ENCODE measurements at regions not wholly inside any gene's neighbourhood (a gene's known extent, or its start where the extent isn't known, plus 50 kb on each side); places are given as distances from the start of the nearest gene placed in this dataset.
A peak's percentile ranks its signal among the peaks of the same experiment; 100 is the strongest.

DNA sequence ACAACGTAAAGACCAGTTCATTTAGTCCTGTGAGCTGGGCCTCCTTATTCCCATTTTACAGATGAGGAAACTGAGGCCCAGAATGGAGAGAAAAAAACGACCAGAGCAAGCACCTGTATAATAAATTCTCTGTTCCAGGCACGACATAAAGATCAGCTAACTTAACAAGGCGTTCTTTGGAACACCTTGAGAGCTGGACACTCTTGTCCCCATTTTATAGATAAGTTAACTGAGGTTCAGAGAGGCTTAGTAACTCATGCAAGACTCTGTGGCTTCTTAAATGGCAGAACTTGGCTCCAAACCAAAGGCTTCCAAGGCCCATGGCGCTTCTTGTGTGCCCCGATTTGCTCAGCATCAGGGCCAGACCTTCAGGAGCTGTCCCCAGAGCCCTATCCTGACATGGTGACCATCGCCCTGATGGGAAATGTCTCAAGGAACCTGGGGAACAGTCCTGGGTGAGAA, 142.1 kb downstream of the VEGFA start (continued):
- TF ChIP-seq, protein P1, sequence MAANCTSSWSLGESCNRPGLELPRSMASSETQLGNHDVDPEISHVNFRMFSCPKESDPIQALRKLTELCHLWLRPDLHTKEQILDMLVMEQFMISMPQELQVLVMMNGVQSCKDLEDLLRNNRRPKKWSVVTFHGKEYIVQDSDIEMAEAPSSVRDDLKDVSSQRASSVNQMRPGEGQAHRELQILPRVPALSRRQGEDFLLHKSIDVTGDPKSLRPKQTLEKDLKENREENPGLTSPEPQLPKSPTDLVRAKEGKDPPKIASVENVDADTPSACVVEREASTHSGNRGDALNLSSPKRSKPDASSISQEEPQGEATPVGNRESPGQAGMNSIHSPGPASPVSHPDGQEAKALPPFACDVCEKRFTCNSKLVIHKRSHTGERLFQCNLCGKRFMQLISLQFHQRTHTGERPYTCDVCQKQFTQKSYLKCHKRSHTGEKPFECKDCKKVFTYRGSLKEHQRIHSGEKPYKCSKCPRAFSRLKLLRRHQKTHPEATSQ (CRISPR knock-in tag; IDR thresholded peaks at IDR 0.05; ENCODE audit: borderline replicate concordance): no peak
- 0 out of 2 replicates have a peak, but pooled peaks have one; percentile 9 for TF ChIP-seq ZNF678 (CRISPR knock-in tag; IDR thresholded peaks at IDR 0.05)
- no peak for TF ChIP-seq ZNF263 (CRISPR knock-in tag; IDR thresholded peaks at IDR 0.05)
- TF ChIP-seq, protein P2, sequence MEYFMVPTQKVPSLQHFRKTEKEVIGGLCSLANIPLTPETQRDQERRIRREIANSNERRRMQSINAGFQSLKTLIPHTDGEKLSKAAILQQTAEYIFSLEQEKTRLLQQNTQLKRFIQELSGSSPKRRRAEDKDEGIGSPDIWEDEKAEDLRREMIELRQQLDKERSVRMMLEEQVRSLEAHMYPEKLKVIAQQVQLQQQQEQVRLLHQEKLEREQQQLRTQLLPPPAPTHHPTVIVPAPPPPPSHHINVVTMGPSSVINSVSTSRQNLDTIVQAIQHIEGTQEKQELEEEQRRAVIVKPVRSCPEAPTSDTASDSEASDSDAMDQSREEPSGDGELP (IDR thresholded peaks at IDR 0.05; ENCODE audit: borderline replicate concordance, low read depth): 0 out of 2 replicates have a peak, but pooled peaks have one; percentile 7
- no peak for TF ChIP-seq ATF7 (IDR thresholded peaks at IDR 0.05)
- TF ChIP-seq ATF7 (CRISPR knock-in tag; IDR thresholded peaks at IDR 0.05): no peak
- TF ChIP-seq TAF15 (IDR thresholded peaks at IDR 0.05; ENCODE audit: low read depth, low read length, poor library complexity, severe bottlenecking): no peak
- TF ChIP-seq, protein P3, sequence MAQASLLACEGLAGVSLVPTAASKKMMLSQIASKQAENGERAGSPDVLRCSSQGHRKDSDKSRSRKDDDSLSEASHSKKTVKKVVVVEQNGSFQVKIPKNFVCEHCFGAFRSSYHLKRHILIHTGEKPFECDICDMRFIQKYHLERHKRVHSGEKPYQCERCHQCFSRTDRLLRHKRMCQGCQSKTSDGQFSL (CRISPR knock-in tag; IDR thresholded peaks at IDR 0.05): no peak
- TF ChIP-seq NFKB2 (CRISPR knock-in tag; IDR thresholded peaks at IDR 0.05; ENCODE audit: borderline replicate concordance): 0 out of 2 replicates have a peak, but pooled peaks have one; percentile 19
- TF ChIP-seq MAFG (CRISPR knock-in tag; IDR thresholded peaks at IDR 0.05): no peak
- peak; percentile 100 for TF ChIP-seq CHD4 (IDR thresholded peaks at IDR 0.05; ENCODE audit: borderline replicate concordance, low read length)
- TF ChIP-seq, protein P4, sequence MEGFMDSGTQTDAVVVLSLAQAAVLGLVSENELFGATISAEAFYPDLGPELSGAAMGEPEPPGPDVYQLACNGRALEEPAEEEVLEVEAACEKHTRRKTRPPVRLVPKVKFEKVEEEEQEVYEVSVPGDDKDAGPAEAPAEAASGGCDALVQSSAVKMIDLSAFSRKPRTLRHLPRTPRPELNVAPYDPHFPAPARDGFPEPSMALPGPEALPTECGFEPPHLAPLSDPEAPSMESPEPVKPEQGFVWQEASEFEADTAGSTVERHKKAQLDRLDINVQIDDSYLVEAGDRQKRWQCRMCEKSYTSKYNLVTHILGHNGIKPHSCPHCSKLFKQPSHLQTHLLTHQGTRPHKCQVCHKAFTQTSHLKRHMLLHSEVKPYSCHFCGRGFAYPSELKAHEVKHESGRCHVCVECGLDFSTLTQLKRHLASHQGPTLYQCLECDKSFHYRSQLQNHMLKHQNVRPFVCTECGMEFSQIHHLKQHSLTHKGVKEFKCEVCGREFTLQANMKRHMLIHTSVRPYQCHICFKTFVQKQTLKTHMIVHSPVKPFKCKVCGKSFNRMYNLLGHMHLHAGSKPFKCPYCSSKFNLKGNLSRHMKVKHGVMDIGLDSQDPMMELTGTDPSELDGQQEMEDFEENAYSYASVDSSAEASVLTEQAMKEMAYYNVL (CRISPR knock-in tag; IDR thresholded peaks at IDR 0.05; ENCODE audit: borderline replicate concordance): no peak
- TF ChIP-seq STAT5B (CRISPR knock-in tag; IDR thresholded peaks at IDR 0.05): no peak
- TF ChIP-seq MXI1 (IDR thresholded peaks at IDR 0.05; ENCODE audit: borderline replicate concordance, low read depth, low read length): no peak
- TF ChIP-seq ZNF446 (CRISPR knock-in tag; IDR thresholded peaks at IDR 0.05): no peak
- TF ChIP-seq, protein P5, sequence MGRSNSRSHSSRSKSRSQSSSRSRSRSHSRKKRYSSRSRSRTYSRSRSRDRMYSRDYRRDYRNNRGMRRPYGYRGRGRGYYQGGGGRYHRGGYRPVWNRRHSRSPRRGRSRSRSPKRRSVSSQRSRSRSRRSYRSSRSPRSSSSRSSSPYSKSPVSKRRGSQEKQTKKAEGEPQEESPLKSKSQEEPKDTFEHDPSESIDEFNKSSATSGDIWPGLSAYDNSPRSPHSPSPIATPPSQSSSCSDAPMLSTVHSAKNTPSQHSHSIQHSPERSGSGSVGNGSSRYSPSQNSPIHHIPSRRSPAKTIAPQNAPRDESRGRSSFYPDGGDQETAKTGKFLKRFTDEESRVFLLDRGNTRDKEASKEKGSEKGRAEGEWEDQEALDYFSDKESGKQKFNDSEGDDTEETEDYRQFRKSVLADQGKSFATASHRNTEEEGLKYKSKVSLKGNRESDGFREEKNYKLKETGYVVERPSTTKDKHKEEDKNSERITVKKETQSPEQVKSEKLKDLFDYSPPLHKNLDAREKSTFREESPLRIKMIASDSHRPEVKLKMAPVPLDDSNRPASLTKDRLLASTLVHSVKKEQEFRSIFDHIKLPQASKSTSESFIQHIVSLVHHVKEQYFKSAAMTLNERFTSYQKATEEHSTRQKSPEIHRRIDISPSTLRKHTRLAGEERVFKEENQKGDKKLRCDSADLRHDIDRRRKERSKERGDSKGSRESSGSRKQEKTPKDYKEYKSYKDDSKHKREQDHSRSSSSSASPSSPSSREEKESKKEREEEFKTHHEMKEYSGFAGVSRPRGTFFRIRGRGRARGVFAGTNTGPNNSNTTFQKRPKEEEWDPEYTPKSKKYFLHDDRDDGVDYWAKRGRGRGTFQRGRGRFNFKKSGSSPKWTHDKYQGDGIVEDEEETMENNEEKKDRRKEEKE (IDR thresholded peaks at IDR 0.05): no peak
- TF ChIP-seq ZNF816 (CRISPR knock-in tag; IDR thresholded peaks at IDR 0.05; ENCODE audit: borderline replicate concordance): no peak
- TF ChIP-seq GABPA (IDR thresholded peaks at IDR 0.05; ENCODE audit: low read depth, low read length): no peak
- no peak for TF ChIP-seq GABPA (CRISPR knock-in tag; IDR thresholded peaks at IDR 0.05; ENCODE audit: low read depth)
- 0 out of 2 replicates have a peak, but pooled peaks have one; percentile 6 for TF ChIP-seq ZIK1 (CRISPR knock-in tag; IDR thresholded peaks at IDR 0.05; ENCODE audit: borderline replicate concordance, low read depth)
- peak; percentile 54; the same call in 1 of the 2 replicates for TF ChIP-seq ZNF264 (CRISPR knock-in tag; IDR thresholded peaks at IDR 0.05)
- TF ChIP-seq PHF5A (CRISPR knock-in tag; IDR thresholded peaks at IDR 0.05; ENCODE audit: low read depth, unreplicated experiment): no peak
- TF ChIP-seq ZNF160 (CRISPR knock-in tag; IDR thresholded peaks at IDR 0.05): 0 out of 2 replicates have a peak, but pooled peaks have one; percentile 5
- no peak; the same call in 1 of the 2 replicates for TF ChIP-seq ZNF292 (CRISPR knock-in tag; IDR thresholded peaks at IDR 0.05; ENCODE audit: borderline replicate concordance, low read depth)
- no peak for TF ChIP-seq ZFP1 (CRISPR knock-in tag; IDR thresholded peaks at IDR 0.05)
